Sigmoid colon (tissue), 4 donors: ENCODE measurements at regions not wholly inside any gene's neighbourhood (a gene's known extent, or its start where the extent isn't known, plus 50 kb on each side); places are given as distances from the start of the nearest gene placed in this dataset.

ENCODE experiments used
- POLR2A ChIP-seq, 2 donors: fragments of 450-650 bp; IDR thresholded peaks; one replicate each; pipeline ENCODE4 v1.6.1; 2016; ENCODE audit warnings: antibody characterized with exemption in 2 of 2, mild to moderate bottlenecking in 2 of 2, moderate library complexity in 2 of 2
- POLR2AphosphoS5 ChIP-seq, 4 donors: sonication (generic); formaldehyde crosslinking; IDR thresholded peaks; one replicate each; pipeline ENCODE4 v1.6.1; 2017; ENCODE audit warnings: antibody characterized with exemption in 4 of 4
- TF ChIP-seq, protein P1 (sequence below), 4 experiments: fragments of 450-650 bp in 3 of 4; fragments of 200-600 bp in 1 of 4; IDR thresholded peaks; one replicate each; pipeline ENCODE4 v1.5.1; 2016 to 2019; ENCODE audit warnings: antibody characterized with exemption in 4 of 4, mild to moderate bottlenecking in 3 of 4, moderate library complexity in 2 of 4

DNA sequence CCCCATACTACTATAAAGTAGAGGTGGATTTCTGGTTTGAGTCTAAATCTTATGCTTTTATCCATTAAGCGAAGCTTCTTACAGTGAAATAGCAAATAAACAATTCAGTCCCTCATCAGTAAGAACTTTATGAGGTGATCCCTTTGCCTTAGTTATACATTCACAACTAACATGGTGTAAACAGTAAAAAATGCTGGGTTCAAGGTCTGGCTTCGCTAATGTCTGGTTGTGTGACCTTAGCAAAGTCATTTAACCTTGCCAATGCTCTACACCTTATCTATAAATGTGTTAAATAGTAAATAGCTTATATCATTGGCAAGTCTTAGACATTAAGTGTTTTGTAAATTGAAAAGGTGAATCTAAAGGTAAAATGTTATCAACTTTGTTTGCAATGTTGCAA lies 475.4 kb downstream of the LMO4 start:
- TF ChIP-seq, protein P1, sequence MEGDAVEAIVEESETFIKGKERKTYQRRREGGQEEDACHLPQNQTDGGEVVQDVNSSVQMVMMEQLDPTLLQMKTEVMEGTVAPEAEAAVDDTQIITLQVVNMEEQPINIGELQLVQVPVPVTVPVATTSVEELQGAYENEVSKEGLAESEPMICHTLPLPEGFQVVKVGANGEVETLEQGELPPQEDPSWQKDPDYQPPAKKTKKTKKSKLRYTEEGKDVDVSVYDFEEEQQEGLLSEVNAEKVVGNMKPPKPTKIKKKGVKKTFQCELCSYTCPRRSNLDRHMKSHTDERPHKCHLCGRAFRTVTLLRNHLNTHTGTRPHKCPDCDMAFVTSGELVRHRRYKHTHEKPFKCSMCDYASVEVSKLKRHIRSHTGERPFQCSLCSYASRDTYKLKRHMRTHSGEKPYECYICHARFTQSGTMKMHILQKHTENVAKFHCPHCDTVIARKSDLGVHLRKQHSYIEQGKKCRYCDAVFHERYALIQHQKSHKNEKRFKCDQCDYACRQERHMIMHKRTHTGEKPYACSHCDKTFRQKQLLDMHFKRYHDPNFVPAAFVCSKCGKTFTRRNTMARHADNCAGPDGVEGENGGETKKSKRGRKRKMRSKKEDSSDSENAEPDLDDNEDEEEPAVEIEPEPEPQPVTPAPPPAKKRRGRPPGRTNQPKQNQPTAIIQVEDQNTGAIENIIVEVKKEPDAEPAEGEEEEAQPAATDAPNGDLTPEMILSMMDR (IDR thresholded peaks at IDR 0.05) = no peak
- no peak for TF ChIP-seq POLR2A (IDR thresholded peaks at IDR 0.05)
- TF ChIP-seq POLR2AphosphoS5 (IDR thresholded peaks at IDR 0.05) = no peak
